ENCODE measurements at regions not wholly inside any gene's neighbourhood (a gene's known extent, or its start where the extent isn't known, plus 50 kb on each side); places are given as distances from the start of the nearest gene placed in this dataset.

- Histone ChIP-seq H3K4me1 (ENCODE audit: low read length) (no peaks in the 10 kb centered on the region), H3K9ac (ENCODE audit: low read length) (no peak overlapping the region), H4K20me1 (ENCODE audit: insufficient read depth, low read length) (no peaks in the 10 kb centered on the region), H3K79me2 (ENCODE audit: low read length) (no peaks in the 10 kb centered on the region), H3K27me3 (replicated peaks; ENCODE audit: insufficient read depth, low read length) (no peaks in the 10 kb centered on the region), H3K4me2 (ENCODE audit: low read depth, low read length) (no peak overlapping the region), H3K27ac (ENCODE audit: low read length) (no peak overlapping the region), H3K9me3 (replicated peaks; ENCODE audit: insufficient read depth, low read length) (no peaks in the 10 kb centered on the region), H2AFZ (ENCODE audit: low read length) (no peak overlapping the region), H3K36me3 (replicated peaks; ENCODE audit: insufficient read depth, low read length) (no peaks in the 10 kb centered on the region), H3F3A (ENCODE audit: insufficient read depth, low read length) (no peaks in the 10 kb centered on the region), H3K4me3 (ENCODE audit: low read length) (no peak overlapping the region), H3K9me2 (replicated peaks; ENCODE audit: insufficient read depth, low read length) (no peaks in the 10 kb centered on the region)
- no peak for DNase-seq
- TF ChIP-seq EZH2phosphoT487 (IDR thresholded peaks at IDR 0.05; ENCODE audit: low read length) (no peak), EZH2 (optimal IDR thresholded peaks at IDR 0.05; ENCODE audit: low read depth, low read length) (no peak), CTCF (IDR thresholded peaks at IDR 0.05; ENCODE audit: low read length) (no peak)
Observed at GRCh38 chr6:98452685-98453084, 381.7 kb upstream of the POU3F2 start.

- DNase-seq: no peak
- H3K36me3 ChIP-seq (replicated peaks; ENCODE audit: insufficient read depth, low read length): no peaks in the 10 kb centered on the region
Observed at GRCh38 chr6:98454809-98455322, 379.5 kb upstream of the POU3F2 start.

GRCh38 chr6:98458708-98459107 is 375.7 kb upstream of the POU3F2 start:
- Histone ChIP-seq H3K4me3 (ENCODE audit: low read length) (no peak overlapping the region), H4K20me1 (ENCODE audit: insufficient read depth, low read length) (no peaks in the 10 kb centered on the region), H3K27ac (ENCODE audit: low read length) (no peak overlapping the region), H3K36me3 (replicated peaks; ENCODE audit: insufficient read depth, low read length) (no peaks in the 10 kb centered on the region), H3K9ac (ENCODE audit: low read length) (no peak overlapping the region), H3F3A (ENCODE audit: insufficient read depth, low read length) (no peaks in the 10 kb centered on the region), H3K9me3 (replicated peaks; ENCODE audit: insufficient read depth, low read length) (no peaks in the 10 kb centered on the region), H2AFZ (ENCODE audit: low read length) (no peak overlapping the region), H3K9me2 (replicated peaks; ENCODE audit: insufficient read depth, low read length) (no peaks in the 10 kb centered on the region), H3K27me3 (replicated peaks; ENCODE audit: insufficient read depth, low read length) (no peaks in the 10 kb centered on the region), H3K4me1 (ENCODE audit: low read length) (no peaks in the 10 kb centered on the region), H3K4me2 (ENCODE audit: low read depth, low read length) (no peak overlapping the region), H3K79me2 (ENCODE audit: low read length) (no peaks in the 10 kb centered on the region)
- DNase-seq: no peak
- TF ChIP-seq CTCF (IDR thresholded peaks at IDR 0.05; ENCODE audit: low read length): no peak
- TF ChIP-seq EZH2phosphoT487 (IDR thresholded peaks at IDR 0.05; ENCODE audit: low read length): no peak
- TF ChIP-seq EZH2 (optimal IDR thresholded peaks at IDR 0.05; ENCODE audit: low read depth, low read length): no peak

More at GRCh38 chr6:98454809-98455322, 379.5 kb upstream of the POU3F2 start:
- Histone ChIP-seq H3K4me1 (ENCODE audit: low read length) (no peaks in the 10 kb centered on the region), H3F3A (ENCODE audit: insufficient read depth, low read length) (no peaks in the 10 kb centered on the region), H3K27ac (ENCODE audit: low read length) (no peak overlapping the region), H3K4me2 (ENCODE audit: low read depth, low read length) (no peak overlapping the region), H3K79me2 (ENCODE audit: low read length) (no peaks in the 10 kb centered on the region), H3K4me3 (ENCODE audit: low read length) (no peak overlapping the region), H4K20me1 (ENCODE audit: insufficient read depth, low read length) (no peaks in the 10 kb centered on the region), H3K9me2 (replicated peaks; ENCODE audit: insufficient read depth, low read length) (no peaks in the 10 kb centered on the region), H2AFZ (ENCODE audit: low read length) (no peak overlapping the region), H3K9me3 (replicated peaks; ENCODE audit: insufficient read depth, low read length) (no peaks in the 10 kb centered on the region), H3K27me3 (replicated peaks; ENCODE audit: insufficient read depth, low read length) (no peaks in the 10 kb centered on the region), H3K9ac (ENCODE audit: low read length) (no peak overlapping the region)
- TF ChIP-seq EZH2phosphoT487 (IDR thresholded peaks at IDR 0.05; ENCODE audit: low read length) (no peak), EZH2 (optimal IDR thresholded peaks at IDR 0.05; ENCODE audit: low read depth, low read length) (no peak), CTCF (IDR thresholded peaks at IDR 0.05; ENCODE audit: low read length) (no peak)

All from MM.1S (cell line).